GM10248 (cell line): ENCODE measurements at regions not wholly inside any gene's neighbourhood (a gene's known extent, or its start where the extent isn't known, plus 50 kb on each side); places are given as distances from the start of the nearest gene placed in this dataset.

ENCODE experiments used
- CTCF ChIA-PET: fragments of 300-600 bp; sonication (Branson Sonifier 250); formaldehyde crosslinking; extraction: SDS; loops from one replicate; lab custom pipeline; 2021; ENCODE audit warnings: antibody characterized with exemption; lab: Yijun Ruan, JAX
- POLR2A ChIA-PET: fragments of 350-650 bp; sonication (Branson Sonifier 250); formaldehyde crosslinking; extraction: SDS; loops from one replicate; lab custom pipeline; 2020; ENCODE audit warnings: antibody characterized with exemption; lab: Yijun Ruan, JAX
- DNase-seq: peaks from one replicate; pipeline ENCODE4 v3.0.0; 2012; ENCODE audit errors: extremely low spot score
- TF ChIP-seq, protein P1 (sequence below): IDR thresholded peaks from 2 replicates; pipeline ENCODE4 v1.5.1; 2012; ENCODE audit warnings: mild to moderate bottlenecking, low read depth; ENCODE audit errors: extremely low read depth, missing control alignments, control extremely low read depth

GRCh38 chr4:15130441-15130840 lies 128.2 kb downstream of the CPEB2 start:
- no peak for DNase-seq
- ChIA-PET CTCF (interaction anchor here (1.1 to 1.3 kb wide), 2 partner anchors 14 to 21 kb away, joined by 3 read pairs; no protein-coding TSS in a partner anchor), POLR2A (interaction anchor here (0.6 kb wide), 1 partner anchor 39 kb away, joined by 3 read pairs; no protein-coding TSS in a partner anchor)
- TF ChIP-seq, protein P1, sequence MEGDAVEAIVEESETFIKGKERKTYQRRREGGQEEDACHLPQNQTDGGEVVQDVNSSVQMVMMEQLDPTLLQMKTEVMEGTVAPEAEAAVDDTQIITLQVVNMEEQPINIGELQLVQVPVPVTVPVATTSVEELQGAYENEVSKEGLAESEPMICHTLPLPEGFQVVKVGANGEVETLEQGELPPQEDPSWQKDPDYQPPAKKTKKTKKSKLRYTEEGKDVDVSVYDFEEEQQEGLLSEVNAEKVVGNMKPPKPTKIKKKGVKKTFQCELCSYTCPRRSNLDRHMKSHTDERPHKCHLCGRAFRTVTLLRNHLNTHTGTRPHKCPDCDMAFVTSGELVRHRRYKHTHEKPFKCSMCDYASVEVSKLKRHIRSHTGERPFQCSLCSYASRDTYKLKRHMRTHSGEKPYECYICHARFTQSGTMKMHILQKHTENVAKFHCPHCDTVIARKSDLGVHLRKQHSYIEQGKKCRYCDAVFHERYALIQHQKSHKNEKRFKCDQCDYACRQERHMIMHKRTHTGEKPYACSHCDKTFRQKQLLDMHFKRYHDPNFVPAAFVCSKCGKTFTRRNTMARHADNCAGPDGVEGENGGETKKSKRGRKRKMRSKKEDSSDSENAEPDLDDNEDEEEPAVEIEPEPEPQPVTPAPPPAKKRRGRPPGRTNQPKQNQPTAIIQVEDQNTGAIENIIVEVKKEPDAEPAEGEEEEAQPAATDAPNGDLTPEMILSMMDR: no peak

- POLR2A ChIA-PET: no interaction called here
- CTCF ChIA-PET: interaction anchor here (1.1 kb wide), 1 partner anchor 15 kb away, joined by 3 read pairs; no protein-coding TSS in a partner anchor
- TF ChIP-seq, protein P1: no peak
- no peak for DNase-seq
These were observed 129.3 kb downstream of the CPEB2 start for GRCh38 chr4:15131551-15131950.

- CTCF ChIA-PET: no interaction called here
- POLR2A ChIA-PET: no interaction called here
- no peak for DNase-seq
- TF ChIP-seq, protein P1: no peak
These were observed 130.5 kb downstream of the CPEB2 start for GRCh38 chr4:15132739-15133138.

DNA sequence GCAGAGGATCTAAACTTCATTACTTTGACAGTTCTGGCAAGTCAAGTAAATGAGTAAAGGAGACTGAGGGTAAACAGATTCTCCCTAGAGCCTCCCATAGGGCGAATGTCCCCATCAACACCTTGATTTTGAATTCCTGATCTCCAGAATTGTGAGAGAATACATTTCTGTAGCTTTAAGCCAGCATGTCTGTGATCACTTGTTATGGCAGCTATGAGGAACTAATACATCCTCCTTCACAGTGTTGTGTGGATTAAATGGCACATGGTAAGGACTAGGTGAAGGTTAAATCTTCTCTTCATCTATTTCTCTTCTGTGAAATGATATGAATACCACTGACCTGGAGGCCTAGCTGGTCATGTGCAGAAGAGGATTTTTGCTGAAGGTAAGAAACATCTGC lies 137.3 kb downstream of the CPEB2 start:
- TF ChIP-seq, protein P1: no peak
- ChIA-PET POLR2A (no interaction called here), CTCF (no interaction called here)
- no peak for DNase-seq

GRCh38 chr4:15142201-15142600 lies 139.9 kb downstream of the CPEB2 start:
- ChIA-PET CTCF (no interaction called here), POLR2A (no interaction called here)
- DNase-seq: no peak
- TF ChIP-seq, protein P1: no peak

GRCh38 chr4:15143551-15143950 lies 141.3 kb downstream of the CPEB2 start:
- TF ChIP-seq, protein P1: no peak
- no peak for DNase-seq
- ChIA-PET CTCF (no interaction called here), POLR2A (no interaction called here)

GRCh38 chr4:15144249-15144966 lies 142.1 kb downstream of the CPEB2 start:
- TF ChIP-seq, protein P1: no peak
- ChIA-PET POLR2A (interaction anchor here (0.6 kb wide), 1 partner anchor 1002 kb away, joined by 8 read pairs; no protein-coding TSS in a partner anchor), CTCF (no interaction called here)
- no peak for DNase-seq
